OCI-LY3 (cell line): ENCODE measurements at regions not wholly inside any gene's neighbourhood (a gene's known extent, or its start where the extent isn't known, plus 50 kb on each side); places are given as distances from the start of the nearest gene placed in this dataset.

Experiments
- H2AFZ ChIP-seq: fragments of 200-600, 300-600 bp; shearing (Covaris generic); 2 replicates; pipeline ENCODE4 v1.6.0; 2014; ENCODE audit warnings: antibody characterized with exemption, low read depth, low read length
- H3K27ac ChIP-seq: fragments of 200-600, 300-600 bp; sonication (generic); 2 replicates; pipeline ENCODE4 v1.5.1; 2014; ENCODE audit warnings: mild to moderate bottlenecking, low read length, moderate library complexity, mixed read lengths
- H3K27me3 ChIP-seq: fragments of 200-600, 300-600 bp; sonication (generic); 2 replicates; pipeline ENCODE4 v1.6.1; 2014; ENCODE audit warnings: low read depth, low read length, mixed read lengths
- H3K36me3 ChIP-seq: fragments of 200-600, 300-600 bp; sonication (generic); replicated peaks from 2 replicates; pipeline ENCODE3; 2014; ENCODE audit warnings: low read depth, low read length, mixed read lengths
- H3K4me1 ChIP-seq: fragments of 300-600, 200-600 bp; sonication (generic); 2 replicates; pipeline ENCODE4 v1.6.1; 2014; ENCODE audit warnings: low read length, mixed read lengths
- H3K4me2 ChIP-seq: fragments of 200-600, 300-600 bp; sonication (generic); 2 replicates; pipeline ENCODE4 v1.6.1; 2014; ENCODE audit warnings: low read length, mixed read lengths
- H3K4me3 ChIP-seq: fragments of 300-600, 200-600 bp; sonication (generic); 2 replicates; pipeline ENCODE4 v1.5.1; 2014; ENCODE audit warnings: antibody characterized with exemption, mild to moderate bottlenecking, low read length, moderate library complexity
- H3K79me2 ChIP-seq: fragments of 300-600, 200-600 bp; shearing (Covaris generic); 2 replicates; pipeline ENCODE4 v1.6.1; 2014; ENCODE audit warnings: mild to moderate bottlenecking, low read length, mixed read lengths
- H3K9ac ChIP-seq: fragments of 300-600, 200-600 bp; shearing (Covaris generic); 2 replicates; pipeline ENCODE4 v1.6.0; 2014; ENCODE audit warnings: mild to moderate bottlenecking, low read length, moderate library complexity
- H3K9me3 ChIP-seq: fragments of 200-600, 300-600 bp; shearing (Covaris generic); 2 replicates; pipeline ENCODE4 v1.6.1; 2014; ENCODE audit warnings: low read length, mixed read lengths; ENCODE audit not compliant: insufficient read depth
- H4K20me1 ChIP-seq: fragments of 200-600, 300-600 bp; sonication (generic); 2 replicates; pipeline ENCODE4 v1.6.1; 2016; ENCODE audit warnings: low read length, mixed read lengths; ENCODE audit not compliant: insufficient read depth
- CTCF ChIP-seq: fragments of 200-600, 300-600 bp; sonication (generic); IDR thresholded peaks from 2 replicates; pipeline ENCODE4 v1.5.1; 2014; ENCODE audit warnings: antibody characterized with exemption, low read length, low read depth
- EZH2phosphoT487 ChIP-seq: fragments of 200-600 bp; shearing (Covaris generic); IDR thresholded peaks from 2 replicates; pipeline ENCODE4 v1.6.1; 2018; ENCODE audit warnings: antibody characterized with exemption, mixed run types, low read depth

DNA sequence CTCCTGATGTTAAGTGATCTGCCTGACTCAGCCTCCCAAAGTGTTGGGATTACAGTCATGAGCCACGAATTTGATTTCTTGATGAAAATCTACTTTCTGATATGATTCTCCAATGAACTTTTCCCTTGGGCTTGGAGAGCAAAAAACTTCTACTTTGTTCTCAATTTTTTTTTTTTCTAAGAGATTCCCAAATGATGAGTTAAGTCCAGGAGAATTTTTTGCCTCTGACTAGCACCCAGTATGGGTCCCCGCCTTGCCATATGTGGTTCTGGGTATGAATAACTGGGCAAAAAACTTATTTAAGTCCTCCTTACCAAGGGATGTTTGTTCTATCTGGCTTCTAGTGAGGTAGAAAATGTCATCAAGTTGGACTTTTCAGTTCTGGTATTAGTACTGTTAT, 147.9 kb upstream of the LYZL1 start:
- Histone ChIP-seq H4K20me1 (no peaks in the 10 kb centered on the region), H3K4me2 (no peak overlapping the region), H3K36me3 (no peaks in the 10 kb centered on the region), H2AFZ (no peak overlapping the region), H3K9me3 (no peaks in the 10 kb centered on the region), H3K27me3 (no peaks in the 10 kb centered on the region), H3K79me2 (no peaks in the 10 kb centered on the region), H3K4me3 (no peak overlapping the region), H3K4me1 (no peaks in the 10 kb centered on the region), H3K27ac (no peak overlapping the region), H3K9ac (no peak overlapping the region)
- TF ChIP-seq CTCF (no peak), EZH2phosphoT487 (no peak)

DNA sequence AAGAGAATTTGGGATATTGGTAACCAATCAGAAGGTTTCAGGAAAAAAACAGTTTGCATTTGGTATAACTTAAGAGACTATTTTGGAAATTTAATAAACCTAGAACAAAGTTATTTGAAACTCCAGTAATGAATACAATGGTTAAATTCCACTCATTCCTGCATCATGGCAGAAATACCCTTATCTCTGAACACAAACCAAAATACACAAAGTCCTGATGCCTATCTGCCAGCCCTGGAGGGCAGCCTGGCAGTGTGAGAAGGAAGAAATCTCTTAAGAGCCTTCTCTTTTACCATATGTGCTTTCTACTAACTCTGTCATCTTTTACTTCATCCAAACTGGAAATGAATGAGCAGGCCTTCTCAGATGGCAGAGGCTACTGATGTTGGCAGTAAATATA, 147.1 kb upstream of the LYZL1 start:
- no peak for TF ChIP-seq EZH2phosphoT487
- TF ChIP-seq CTCF: no peak
- no peak overlapping the region for H3K27ac ChIP-seq
- no peak overlapping the region for H2AFZ ChIP-seq
- no peaks in the 10 kb centered on the region for H3K9me3 ChIP-seq
- H4K20me1 ChIP-seq: no peaks in the 10 kb centered on the region
- H3K4me1 ChIP-seq: no peaks in the 10 kb centered on the region
- no peak overlapping the region for H3K4me3 ChIP-seq
- H3K79me2 ChIP-seq: no peaks in the 10 kb centered on the region
- H3K36me3 ChIP-seq: no peaks in the 10 kb centered on the region
- no peak overlapping the region for H3K4me2 ChIP-seq
- H3K27me3 ChIP-seq: no peaks in the 10 kb centered on the region
- no peak overlapping the region for H3K9ac ChIP-seq

- no peaks in the 10 kb centered on the region for H3K9me3 ChIP-seq
- no peak overlapping the region for H3K27ac ChIP-seq
- H2AFZ ChIP-seq: no peak overlapping the region
- no peaks in the 10 kb centered on the region for H3K27me3 ChIP-seq
- H3K9ac ChIP-seq: no peak overlapping the region
- no peaks in the 10 kb centered on the region for H3K79me2 ChIP-seq
- no peaks in the 10 kb centered on the region for H4K20me1 ChIP-seq
- no peaks in the 10 kb centered on the region for H3K36me3 ChIP-seq
- H3K4me1 ChIP-seq: no peaks in the 10 kb centered on the region
- H3K4me3 ChIP-seq: no peak overlapping the region
- H3K4me2 ChIP-seq: no peak overlapping the region
- TF ChIP-seq CTCF (no peak), EZH2phosphoT487 (no peak)
Observed at GRCh38 chr10:29142516-29143314, 146.2 kb upstream of the LYZL1 start.

DNA sequence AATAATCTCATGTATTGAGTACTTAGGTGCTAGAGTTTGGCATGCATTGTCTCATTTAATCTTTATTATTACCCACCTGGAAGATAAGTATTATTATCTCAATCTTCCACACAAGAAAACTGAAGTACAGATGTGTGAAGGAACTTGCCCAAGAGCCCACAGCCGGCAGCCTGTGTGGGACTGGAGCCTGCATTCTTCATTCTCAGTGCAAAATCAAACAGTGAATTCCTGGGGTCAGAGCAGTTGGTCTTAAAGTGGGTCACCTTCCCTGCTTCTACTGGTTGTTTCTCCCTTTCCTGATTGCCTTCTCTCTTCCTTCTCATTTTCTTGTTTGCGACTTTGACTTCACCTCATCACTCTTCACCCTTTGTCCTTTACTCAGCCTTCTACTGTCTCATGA, 144.7 kb upstream of the LYZL1 start:
- TF ChIP-seq EZH2phosphoT487: no peak
- TF ChIP-seq CTCF: no peak
- H3K4me1 ChIP-seq: no peaks in the 10 kb centered on the region
- no peaks in the 10 kb centered on the region for H3K79me2 ChIP-seq
- H3K4me3 ChIP-seq: no peak overlapping the region
- H3K27ac ChIP-seq: no peak overlapping the region
- no peaks in the 10 kb centered on the region for H3K9me3 ChIP-seq
- H3K4me2 ChIP-seq: no peak overlapping the region
- no peaks in the 10 kb centered on the region for H3K36me3 ChIP-seq
- no peak overlapping the region for H3K9ac ChIP-seq
- H4K20me1 ChIP-seq: no peaks in the 10 kb centered on the region
- H2AFZ ChIP-seq: no peak overlapping the region
- no peaks in the 10 kb centered on the region for H3K27me3 ChIP-seq
